Activated naive CD8-positive, alpha-beta T cell treated with anti-CD3 and anti-CD28 coated beads for 36 hours (primary cell): ENCODE measurements at regions not wholly inside any gene's neighbourhood (a gene's known extent, or its start where the extent isn't known, plus 50 kb on each side); places are given as distances from the start of the nearest gene placed in this dataset.

Experiments
- DNase-seq: peaks from one replicate; pipeline ENCODE4 v3.0.0; 2021
- H3K27ac Mint-ChIP-seq: one replicate; pipeline ENCODE4 v1.8.0; 2022; ENCODE audit warnings: mild to moderate bottlenecking, moderate library complexity, mixed read lengths
- H3K27me3 Mint-ChIP-seq: one replicate; pipeline ENCODE4 v1.8.0; 2022; ENCODE audit warnings: mild to moderate bottlenecking, mixed read lengths
- H3K36me3 Mint-ChIP-seq: one replicate; pipeline ENCODE4 v1.8.0; 2021; ENCODE audit warnings: mild to moderate bottlenecking, mixed read lengths
- H3K4me1 Mint-ChIP-seq: one replicate; pipeline ENCODE4 v1.8.0; 2021; ENCODE audit warnings: mixed read lengths
- H3K4me3 Mint-ChIP-seq: one replicate; pipeline ENCODE4 v1.8.0; 2022; ENCODE audit warnings: mild to moderate bottlenecking, moderate library complexity, mixed read lengths
- H3K9me3 Mint-ChIP-seq: one replicate; pipeline ENCODE4 v1.8.0; 2022; ENCODE audit warnings: mixed read lengths

DNA sequence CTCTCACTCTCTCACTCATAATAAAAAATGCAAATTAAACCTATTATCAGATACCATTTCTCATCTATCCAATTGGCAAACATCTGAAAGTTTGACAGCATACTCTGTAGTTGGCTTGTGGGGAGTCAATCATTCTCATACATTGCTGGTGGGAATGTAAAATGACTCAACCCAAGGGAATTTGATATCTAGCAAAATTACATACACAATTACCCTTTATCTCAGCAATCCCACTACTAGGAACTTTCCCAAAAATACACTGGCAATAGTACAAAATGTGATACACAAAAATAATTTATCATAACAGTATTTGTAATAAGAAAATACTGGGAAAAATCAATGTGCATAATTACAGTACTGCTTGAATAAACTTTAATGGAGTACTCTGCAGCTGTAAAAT is 731.3 kb downstream of the DTWD2 start:
- DNase-seq, result no peak
- H3K9me3 Mint-ChIP-seq, result peaks cover 1% of the 10 kb centered on the region
- H3K27ac Mint-ChIP-seq, result no peak overlapping the region
- H3K4me3 Mint-ChIP-seq, result no peak overlapping the region
- H3K4me1 Mint-ChIP-seq, result no peaks in the 10 kb centered on the region
- no peaks in the 10 kb centered on the region for H3K36me3 Mint-ChIP-seq
- H3K27me3 Mint-ChIP-seq, result no peaks in the 10 kb centered on the region

DNA sequence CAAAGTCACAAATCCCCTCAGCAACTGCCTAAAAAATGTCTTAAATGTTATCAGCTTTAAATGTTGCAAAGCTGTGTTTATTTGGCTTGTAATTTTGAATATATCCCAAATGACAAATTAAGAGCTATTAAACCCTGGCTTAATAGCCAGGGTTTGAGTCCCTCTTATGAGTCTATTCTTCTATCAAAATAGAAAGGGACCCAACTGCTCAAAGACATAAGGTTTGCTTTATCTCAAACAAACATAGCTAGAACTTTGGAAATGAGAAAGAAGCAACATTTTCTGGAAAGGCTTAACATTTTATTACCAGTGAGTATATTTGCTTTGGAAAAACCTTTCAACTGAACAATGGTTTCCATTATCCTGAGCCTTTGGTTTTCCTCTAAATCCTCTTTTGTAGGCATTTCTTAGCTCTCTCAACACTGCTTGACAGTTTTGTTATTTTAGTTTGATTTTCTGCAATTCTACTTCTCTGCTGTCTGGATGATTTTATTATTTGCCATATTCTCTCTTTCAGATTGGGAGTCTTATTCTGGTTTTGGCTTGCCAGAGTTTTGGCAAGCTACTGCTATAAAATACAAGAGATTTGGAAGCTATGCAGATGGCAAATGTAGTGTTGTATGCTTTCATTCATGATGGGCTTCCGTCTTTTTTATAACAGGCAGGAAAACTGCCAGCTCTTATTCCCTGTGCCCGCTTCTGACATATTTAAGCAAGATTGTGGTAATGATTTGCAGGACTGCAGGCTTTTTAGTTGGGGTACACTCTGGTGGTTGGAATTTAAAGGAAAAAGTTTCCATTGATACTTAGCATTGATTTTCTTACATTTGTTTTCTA is 734.9 kb downstream of the DTWD2 start:
- H3K36me3 Mint-ChIP-seq, result no peaks in the 10 kb centered on the region
- H3K4me3 Mint-ChIP-seq, result no peak overlapping the region
- no peak for DNase-seq
- H3K27me3 Mint-ChIP-seq, result no peaks in the 10 kb centered on the region
- H3K9me3 Mint-ChIP-seq, result peaks cover 15% of the 10 kb centered on the region
- H3K27ac Mint-ChIP-seq, result no peak overlapping the region
- H3K4me1 Mint-ChIP-seq, result no peaks in the 10 kb centered on the region

GRCh38 chr5:118249386-118249785 is 739.0 kb downstream of the DTWD2 start:
- H3K4me3 Mint-ChIP-seq, result no peak overlapping the region
- H3K4me1 Mint-ChIP-seq, result no peaks in the 10 kb centered on the region
- H3K36me3 Mint-ChIP-seq, result no peaks in the 10 kb centered on the region
- DNase-seq, result no peak
- H3K27me3 Mint-ChIP-seq, result no peaks in the 10 kb centered on the region
- no peak overlapping the region for H3K27ac Mint-ChIP-seq
- H3K9me3 Mint-ChIP-seq, result peaks cover 20% of the 10 kb centered on the region

GRCh38 chr5:118247458-118247857 is 740.9 kb downstream of the DTWD2 start:
- no peak overlapping the region for H3K4me3 Mint-ChIP-seq
- H3K36me3 Mint-ChIP-seq, result no peaks in the 10 kb centered on the region
- H3K27me3 Mint-ChIP-seq, result no peaks in the 10 kb centered on the region
- DNase-seq, result no peak
- no peaks in the 10 kb centered on the region for H3K4me1 Mint-ChIP-seq
- H3K9me3 Mint-ChIP-seq, result peaks cover 20% of the 10 kb centered on the region
- no peak overlapping the region for H3K27ac Mint-ChIP-seq

GRCh38 chr5:118243613-118244012 is 744.7 kb downstream of the DTWD2 start:
- Mint-ChIP-seq H3K4me1 (no peaks in the 10 kb centered on the region), H3K36me3 (no peaks in the 10 kb centered on the region), H3K27me3 (no peaks in the 10 kb centered on the region), H3K4me3 (no peak overlapping the region), H3K9me3 (peaks cover 7% of the 10 kb centered on the region), H3K27ac (no peak overlapping the region)
- DNase-seq, result no peak

- H3K27me3 Mint-ChIP-seq, result no peaks in the 10 kb centered on the region
- H3K9me3 Mint-ChIP-seq, result peaks cover 4% of the 10 kb centered on the region
These were observed 745.3 kb downstream of the DTWD2 start for GRCh38 chr5:118243068-118243467.

GRCh38 chr5:118236108-118236849 is 752.1 kb downstream of the DTWD2 start:
- no peak for DNase-seq
- Mint-ChIP-seq H3K27me3 (no peaks in the 10 kb centered on the region), H3K36me3 (no peaks in the 10 kb centered on the region), H3K9me3 (peaks cover 2% of the 10 kb centered on the region), H3K4me1 (no peaks in the 10 kb centered on the region), H3K27ac (no peak overlapping the region), H3K4me3 (no peak overlapping the region)

More at GRCh38 chr5:118243068-118243467, 745.3 kb downstream of the DTWD2 start:
- H3K4me3 Mint-ChIP-seq, result no peak overlapping the region
- H3K4me1 Mint-ChIP-seq, result no peaks in the 10 kb centered on the region
- H3K27ac Mint-ChIP-seq, result no peak overlapping the region
- no peak for DNase-seq
- no peaks in the 10 kb centered on the region for H3K36me3 Mint-ChIP-seq

- no peak for DNase-seq
- no peaks in the 10 kb centered on the region for H3K36me3 Mint-ChIP-seq
- H3K27ac Mint-ChIP-seq, result no peak overlapping the region
- H3K4me1 Mint-ChIP-seq, result no peaks in the 10 kb centered on the region
- no peak overlapping the region for H3K4me3 Mint-ChIP-seq
- H3K9me3 Mint-ChIP-seq, result peaks cover 5% of the 10 kb centered on the region
- no peaks in the 10 kb centered on the region for H3K27me3 Mint-ChIP-seq
These were observed 754.7 kb downstream of the DTWD2 start for GRCh38 chr5:118233606-118234005.

GRCh38 chr5:118228489-118228888 is 759.9 kb downstream of the DTWD2 start:
- no peak overlapping the region for H3K4me3 Mint-ChIP-seq
- no peaks in the 10 kb centered on the region for H3K36me3 Mint-ChIP-seq

GRCh38 chr5:118224546-118224945 is 763.8 kb downstream of the DTWD2 start:
- Mint-ChIP-seq H3K4me3 (no peak overlapping the region), H3K36me3 (no peaks in the 10 kb centered on the region), H3K9me3 (no peaks in the 10 kb centered on the region), H3K27ac (no peak overlapping the region), H3K4me1 (no peaks in the 10 kb centered on the region), H3K27me3 (no peaks in the 10 kb centered on the region)
- DNase-seq, result no peak

More at GRCh38 chr5:118228489-118228888, 759.9 kb downstream of the DTWD2 start:
- H3K4me1 Mint-ChIP-seq, result no peaks in the 10 kb centered on the region
- DNase-seq, result no peak
- no peaks in the 10 kb centered on the region for H3K27me3 Mint-ChIP-seq
- H3K9me3 Mint-ChIP-seq, result peaks cover 4% of the 10 kb centered on the region
- H3K27ac Mint-ChIP-seq, result no peak overlapping the region

- DNase-seq, result no peak
- no peak overlapping the region for H3K4me3 Mint-ChIP-seq
- no peaks in the 10 kb centered on the region for H3K4me1 Mint-ChIP-seq
- H3K27me3 Mint-ChIP-seq, result no peaks in the 10 kb centered on the region
- no peak overlapping the region for H3K27ac Mint-ChIP-seq
- H3K9me3 Mint-ChIP-seq, result no peaks in the 10 kb centered on the region
- H3K36me3 Mint-ChIP-seq, result no peaks in the 10 kb centered on the region
These were observed 767.7 kb downstream of the DTWD2 start for GRCh38 chr5:118220556-118221195.

DNA sequence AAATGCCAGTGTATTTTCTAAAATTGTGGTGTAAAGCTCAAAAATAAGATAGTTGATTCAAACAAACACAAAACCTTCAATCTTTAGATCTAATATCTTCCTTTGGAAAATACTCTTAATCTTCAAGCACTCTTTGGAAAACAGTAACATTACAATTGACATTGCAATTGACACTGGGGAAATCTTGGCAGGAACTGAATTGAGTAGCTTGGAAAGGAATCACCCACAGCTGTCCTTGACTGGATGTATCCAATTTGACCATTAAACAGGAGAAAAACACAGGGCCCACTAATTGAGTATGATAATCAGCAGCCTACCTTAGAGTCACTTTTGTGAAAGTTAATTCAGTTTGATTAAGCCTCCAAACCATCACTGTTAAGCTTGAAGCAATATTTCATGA is 776.7 kb downstream of the DTWD2 start:
- H3K27ac Mint-ChIP-seq, result no peak overlapping the region
- DNase-seq, result no peak

DNA sequence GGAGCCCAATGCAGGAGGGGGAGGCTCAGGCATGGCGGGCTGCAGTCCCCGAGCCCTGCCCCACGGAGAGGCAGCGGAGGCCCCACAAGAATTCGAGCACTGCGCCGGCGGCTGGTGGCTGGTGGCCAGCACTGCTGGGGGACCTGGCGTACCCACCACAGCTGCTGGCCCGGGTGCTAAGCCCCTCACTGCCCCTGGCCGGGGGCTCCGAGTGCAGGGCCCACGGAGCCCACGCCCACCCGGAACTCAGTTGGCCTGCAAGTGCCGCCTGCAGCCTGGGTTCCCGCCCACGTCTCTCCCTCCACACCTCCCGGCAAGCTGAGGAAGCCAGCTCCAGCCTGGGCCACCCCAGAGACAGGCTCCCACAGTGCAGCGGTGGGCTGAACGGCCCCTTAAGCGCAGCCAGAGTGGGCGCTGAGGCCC is 780.3 kb downstream of the DTWD2 start:
- no peak overlapping the region for H3K4me3 Mint-ChIP-seq
- no peak overlapping the region for H3K27ac Mint-ChIP-seq
- no peaks in the 10 kb centered on the region for H3K4me1 Mint-ChIP-seq
- no peaks in the 10 kb centered on the region for H3K27me3 Mint-ChIP-seq
- DNase-seq, result no peak
- peaks cover 16% of the 10 kb centered on the region for H3K9me3 Mint-ChIP-seq
- H3K36me3 Mint-ChIP-seq, result no peaks in the 10 kb centered on the region

More for the DNA sequence above, 776.7 kb downstream of the DTWD2 start:
- H3K27me3 Mint-ChIP-seq, result no peaks in the 10 kb centered on the region
- H3K9me3 Mint-ChIP-seq, result peaks cover 16% of the 10 kb centered on the region
- H3K4me3 Mint-ChIP-seq, result no peak overlapping the region
- no peaks in the 10 kb centered on the region for H3K4me1 Mint-ChIP-seq
- H3K36me3 Mint-ChIP-seq, result no peaks in the 10 kb centered on the region

GRCh38 chr5:118199801-118200200 is 788.5 kb downstream of the DTWD2 start:
- no peaks in the 10 kb centered on the region for H3K27me3 Mint-ChIP-seq
- H3K4me1 Mint-ChIP-seq, result no peaks in the 10 kb centered on the region
- peaks cover 2% of the 10 kb centered on the region for H3K9me3 Mint-ChIP-seq
- no peak overlapping the region for H3K27ac Mint-ChIP-seq
- H3K4me3 Mint-ChIP-seq, result no peak overlapping the region
- no peaks in the 10 kb centered on the region for H3K36me3 Mint-ChIP-seq
- no peak for DNase-seq

- Mint-ChIP-seq H3K27ac (no peak overlapping the region), H3K9me3 (no peaks in the 10 kb centered on the region), H3K4me3 (no peak overlapping the region), H3K27me3 (no peaks in the 10 kb centered on the region), H3K4me1 (no peaks in the 10 kb centered on the region), H3K36me3 (no peaks in the 10 kb centered on the region)
- DNase-seq, result no peak
These were observed 792.1 kb downstream of the DTWD2 start for GRCh38 chr5:118196229-118196628.
